Parathyroid adenoma (tissue), 2 donors: ENCODE measurements at regions not wholly inside any gene's neighbourhood (a gene's known extent, or its start where the extent isn't known, plus 50 kb on each side); places are given as distances from the start of the nearest gene placed in this dataset.

Source experiments
- H2AFZ ChIP-seq: fragments of 300-600 bp; sonication (generic); one replicate; pipeline ENCODE4 v1.7.0; 2017; ENCODE audit warnings: antibody characterized with exemption, mild to moderate bottlenecking
- H3K27ac ChIP-seq: fragments of 300-600 bp; sonication (generic); one replicate; pipeline ENCODE4 v1.7.0; 2017
- H3K27me3 ChIP-seq: fragments of 300-600 bp; sonication (generic); one replicate; pipeline ENCODE4 v1.7.0; 2017; ENCODE audit warnings: low read length; ENCODE audit not compliant: control insufficient read depth, insufficient read depth
- H3K36me3 ChIP-seq: fragments of 300-600 bp; sonication (generic); one replicate; pipeline ENCODE4 v1.7.0; 2017; ENCODE audit warnings: low read length; ENCODE audit not compliant: control insufficient read depth, insufficient read depth
- H3K4me1 ChIP-seq: fragments of 300-600 bp; sonication (generic); one replicate; pipeline ENCODE4 v1.7.0; 2017; ENCODE audit warnings: control low read depth
- H3K4me2 ChIP-seq: fragments of 300-600 bp; sonication (generic); one replicate; pipeline ENCODE4 v1.7.0; 2017; ENCODE audit warnings: low read length
- H3K4me3 ChIP-seq: fragments of 300-600 bp; sonication (generic); one replicate; pipeline ENCODE4 v1.7.0; 2017; ENCODE audit warnings: low read depth, low read length
- H3K79me2 ChIP-seq: fragments of 300-600 bp; sonication (generic); one replicate; pipeline ENCODE4 v1.7.0; 2017; ENCODE audit warnings: control low read depth
- H3K9ac ChIP-seq: fragments of 300-600 bp; sonication (generic); one replicate; pipeline ENCODE4 v1.7.0; 2017; ENCODE audit warnings: mild to moderate bottlenecking
- H3K9me3 ChIP-seq: fragments of 300-600 bp; sonication (generic); one replicate; pipeline ENCODE4 v1.7.0; 2017; ENCODE audit warnings: low read length; ENCODE audit not compliant: control insufficient read depth
- TF ChIP-seq, protein P1 (sequence below): fragments of 300-600 bp; sonication (generic); IDR thresholded peaks from one replicate; pipeline ENCODE4 v1.7.0; 2017; ENCODE audit warnings: antibody characterized with exemption, mild to moderate bottlenecking
- donor health status: primary hyperparathyroidism.

DNA sequence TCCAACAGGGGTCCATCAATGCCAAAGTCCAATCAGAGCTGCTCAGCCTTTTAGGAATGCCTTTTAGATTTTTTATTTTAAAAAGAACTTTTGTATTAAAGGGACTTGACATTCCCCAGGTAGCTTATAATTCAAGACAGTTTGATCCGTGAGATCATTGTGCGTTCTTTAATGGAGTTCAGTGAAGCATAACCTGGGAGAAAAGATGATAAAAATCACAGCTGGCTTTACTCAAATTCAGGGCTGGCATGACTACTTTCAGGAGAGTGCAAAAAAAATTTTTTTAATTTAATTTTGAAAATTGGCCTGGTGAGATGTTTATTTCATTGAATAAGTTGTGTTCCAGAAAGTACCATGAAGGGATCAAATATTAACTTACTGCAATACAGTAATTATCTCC, 118.2 kb downstream of the VCX2 start:
- Histone ChIP-seq H3K4me2 (no peak overlapping the region), H3K4me3 (no peak overlapping the region), H3K4me1 (no peaks in the 10 kb centered on the region), H3K36me3 (no peaks in the 10 kb centered on the region), H3K27ac (no peak overlapping the region), H3K9me3 (no peaks in the 10 kb centered on the region), H3K27me3 (no peaks in the 10 kb centered on the region), H3K9ac (no peak overlapping the region), H2AFZ (no peak overlapping the region), H3K79me2 (no peaks in the 10 kb centered on the region)
- TF ChIP-seq, protein P1, sequence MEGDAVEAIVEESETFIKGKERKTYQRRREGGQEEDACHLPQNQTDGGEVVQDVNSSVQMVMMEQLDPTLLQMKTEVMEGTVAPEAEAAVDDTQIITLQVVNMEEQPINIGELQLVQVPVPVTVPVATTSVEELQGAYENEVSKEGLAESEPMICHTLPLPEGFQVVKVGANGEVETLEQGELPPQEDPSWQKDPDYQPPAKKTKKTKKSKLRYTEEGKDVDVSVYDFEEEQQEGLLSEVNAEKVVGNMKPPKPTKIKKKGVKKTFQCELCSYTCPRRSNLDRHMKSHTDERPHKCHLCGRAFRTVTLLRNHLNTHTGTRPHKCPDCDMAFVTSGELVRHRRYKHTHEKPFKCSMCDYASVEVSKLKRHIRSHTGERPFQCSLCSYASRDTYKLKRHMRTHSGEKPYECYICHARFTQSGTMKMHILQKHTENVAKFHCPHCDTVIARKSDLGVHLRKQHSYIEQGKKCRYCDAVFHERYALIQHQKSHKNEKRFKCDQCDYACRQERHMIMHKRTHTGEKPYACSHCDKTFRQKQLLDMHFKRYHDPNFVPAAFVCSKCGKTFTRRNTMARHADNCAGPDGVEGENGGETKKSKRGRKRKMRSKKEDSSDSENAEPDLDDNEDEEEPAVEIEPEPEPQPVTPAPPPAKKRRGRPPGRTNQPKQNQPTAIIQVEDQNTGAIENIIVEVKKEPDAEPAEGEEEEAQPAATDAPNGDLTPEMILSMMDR, result no peak

DNA sequence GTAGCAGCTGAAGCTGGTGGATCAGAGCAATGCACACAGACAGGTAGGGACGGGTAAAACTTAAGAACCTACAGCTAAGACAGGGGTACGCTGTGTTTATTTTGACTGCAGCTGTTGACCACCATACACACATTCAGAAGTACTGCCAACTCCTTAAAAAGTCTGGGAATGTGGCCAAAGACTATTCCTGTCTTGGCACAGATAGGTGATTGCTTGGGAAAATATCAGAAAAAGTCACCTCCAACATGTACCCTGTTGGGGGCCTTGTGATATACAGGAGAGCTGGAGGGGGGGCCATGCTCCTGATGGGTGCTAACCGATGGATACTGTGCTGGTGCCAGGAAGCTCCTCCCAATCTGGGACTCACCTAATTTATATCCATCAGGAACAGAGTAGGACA, 121.2 kb downstream of the VCX2 start:
- H2AFZ ChIP-seq, result no peak overlapping the region
- H3K27me3 ChIP-seq, result no peaks in the 10 kb centered on the region
- H3K27ac ChIP-seq, result no peak overlapping the region
- no peak overlapping the region for H3K4me3 ChIP-seq
- no peak overlapping the region for H3K4me2 ChIP-seq
- H3K79me2 ChIP-seq, result no peaks in the 10 kb centered on the region
- TF ChIP-seq, protein P1, result no peak
- H3K36me3 ChIP-seq, result no peaks in the 10 kb centered on the region
- H3K9ac ChIP-seq, result no peak overlapping the region
- H3K4me1 ChIP-seq, result no peaks in the 10 kb centered on the region
- H3K9me3 ChIP-seq, result no peaks in the 10 kb centered on the region

- Histone ChIP-seq H3K79me2 (no peaks in the 10 kb centered on the region), H3K27me3 (no peaks in the 10 kb centered on the region), H3K27ac (no peak overlapping the region), H3K9me3 (no peaks in the 10 kb centered on the region), H3K4me3 (no peak overlapping the region), H3K36me3 (no peaks in the 10 kb centered on the region), H2AFZ (no peak overlapping the region), H3K9ac (no peak overlapping the region), H3K4me1 (no peaks in the 10 kb centered on the region), H3K4me2 (no peak overlapping the region)
- TF ChIP-seq, protein P1, result no peak
Measured at GRCh38 chrX:8048466-8048865, 121.3 kb upstream of the PNPLA4 start.

GRCh38 chrX:8044947-8045346, 117.7 kb upstream of the PNPLA4 start:
- Histone ChIP-seq H3K9ac (no peak overlapping the region), H3K36me3 (no peaks in the 10 kb centered on the region), H2AFZ (no peak overlapping the region), H3K4me2 (no peak overlapping the region), H3K27ac (no peak overlapping the region), H3K79me2 (no peaks in the 10 kb centered on the region), H3K27me3 (no peaks in the 10 kb centered on the region), H3K4me1 (no peaks in the 10 kb centered on the region), H3K4me3 (no peak overlapping the region), H3K9me3 (no peaks in the 10 kb centered on the region)
- TF ChIP-seq, protein P1, result no peak

- TF ChIP-seq, protein P1, result no peak
- no peaks in the 10 kb centered on the region for H3K27me3 ChIP-seq
- H3K79me2 ChIP-seq, result no peaks in the 10 kb centered on the region
- H3K36me3 ChIP-seq, result no peaks in the 10 kb centered on the region
- no peak overlapping the region for H3K4me2 ChIP-seq
- no peak overlapping the region for H3K9ac ChIP-seq
- H3K27ac ChIP-seq, result no peak overlapping the region
- H2AFZ ChIP-seq, result no peak overlapping the region
- no peaks in the 10 kb centered on the region for H3K9me3 ChIP-seq
- no peaks in the 10 kb centered on the region for H3K4me1 ChIP-seq
- no peak overlapping the region for H3K4me3 ChIP-seq
Measured at GRCh38 chrX:8043546-8043945, 116.3 kb upstream of the PNPLA4 start.
